Lower leg skin (tissue), 3 donors: ENCODE measurements at regions not wholly inside any gene's neighbourhood (a gene's known extent, or its start where the extent isn't known, plus 50 kb on each side); places are given as distances from the start of the nearest gene placed in this dataset.

Source experiments
- CTCF ChIP-seq, 3 donors: fragments of 450-650 bp; IDR thresholded peaks; one replicate each; pipeline ENCODE4 v1.5.1; 2016; ENCODE audit warnings: antibody characterized with exemption in 3 of 3, mild to moderate bottlenecking in 3 of 3, moderate library complexity in 2 of 3
- POLR2A ChIP-seq, 2 donors: fragments of 450-650 bp; IDR thresholded peaks; one replicate each; pipeline ENCODE4 v1.6.1; 2016 to 2017; ENCODE audit warnings: antibody characterized with exemption in 2 of 2, mild to moderate bottlenecking in 1 of 2, moderate library complexity in 1 of 2

- no peak for TF ChIP-seq POLR2A (IDR thresholded peaks at IDR 0.05)
- TF ChIP-seq CTCF (IDR thresholded peaks at IDR 0.05): no peak
Measured at GRCh38 chr11:96736601-96737000, 346.8 kb downstream of the JRKL start.
